Stimulated activated CD4-positive, alpha-beta T cell treated with anti-CD3 and anti-CD28 coated beads, TNF-alpha, amount 100 ng/mL, for 1 hour (primary cell): ENCODE measurements at regions not wholly inside any gene's neighbourhood (a gene's known extent, or its start where the extent isn't known, plus 50 kb on each side); places are given as distances from the start of the nearest gene placed in this dataset.
"Not testable (repeated sequence)": the region's sequence is repeated elsewhere in the genome, so short reads cannot be mapped to it uniquely, and the experiment has no call there.

ENCODE experiments used
- DNase-seq, 3 donors: peaks; one replicate each; pipeline ENCODE4 v3.0.0-alpha.2; 2020; ENCODE audit warnings: low read depth in 3 of 3, low spot score in 1 of 3

DNA sequence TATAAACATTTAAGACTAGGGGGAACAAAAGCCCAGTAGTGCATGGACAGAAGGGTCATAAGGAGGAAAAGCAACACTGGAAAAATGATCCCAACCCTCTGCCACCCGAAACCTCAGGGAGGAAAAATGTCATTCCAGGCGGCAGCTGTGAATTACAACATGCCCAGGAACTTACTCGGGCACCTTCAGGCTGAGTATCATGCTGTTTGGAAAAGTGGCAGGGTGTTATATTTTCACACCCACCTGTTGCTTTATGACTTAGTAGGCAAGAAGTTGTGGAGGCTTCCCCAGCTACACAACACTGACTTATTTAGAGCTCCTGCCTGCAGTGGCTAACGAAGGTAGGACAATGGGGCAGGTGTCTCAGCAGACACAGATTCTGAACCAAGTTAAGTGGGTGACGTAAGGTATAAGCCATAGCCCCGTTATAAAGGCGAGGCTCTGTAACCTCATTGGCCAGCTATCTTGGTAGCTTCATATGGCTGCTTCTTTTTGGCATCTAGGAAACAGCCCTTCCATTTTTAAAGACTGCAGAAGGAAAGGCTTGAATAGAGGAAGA, 96.1 kb upstream of the IFNG-AS1 start:
- no peak for DNase-seq

DNA sequence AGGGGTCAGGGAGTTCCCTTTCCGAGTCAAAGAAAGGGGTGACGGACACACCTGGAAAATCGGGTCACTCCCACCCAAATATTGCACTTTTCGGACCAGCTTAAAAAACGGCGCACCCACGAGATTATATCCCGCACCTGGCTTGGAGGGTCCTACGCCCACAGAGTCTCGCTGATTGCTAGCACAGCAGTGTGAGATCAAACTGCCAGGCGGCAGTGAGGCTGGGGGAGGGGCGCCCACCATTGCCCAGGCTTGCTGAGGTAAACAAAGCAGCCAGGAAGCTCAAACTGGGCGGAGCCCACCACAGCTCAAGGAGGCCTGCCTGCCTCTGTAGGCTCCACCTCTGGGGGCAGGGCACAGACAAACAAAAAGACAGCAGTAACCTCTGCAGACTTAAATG, 88.8 kb upstream of the IFNG-AS1 start:
- DNase-seq = not testable (repeated sequence)

DNA sequence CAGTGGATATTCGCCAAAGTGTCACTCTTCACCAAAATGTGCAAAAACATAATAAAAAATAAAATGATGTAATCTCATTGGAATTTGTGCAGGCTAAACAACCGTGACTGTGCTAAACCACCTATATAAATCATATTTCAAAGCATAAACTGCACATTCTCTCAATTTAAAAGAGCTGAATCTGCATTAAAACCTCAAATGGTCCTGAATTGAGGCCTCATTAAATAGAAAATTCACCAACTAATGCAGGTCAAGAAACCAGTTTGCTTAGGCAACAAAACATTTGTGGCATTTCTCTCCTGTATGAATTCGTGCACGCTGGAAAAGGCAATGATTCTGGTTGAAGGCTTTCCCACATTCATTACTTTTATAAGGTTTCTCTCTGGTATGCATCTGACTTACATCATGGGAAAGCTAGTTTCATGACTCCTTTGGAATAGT, 80.1 kb upstream of the IFNG-AS1 start:
- no peak for DNase-seq

DNA sequence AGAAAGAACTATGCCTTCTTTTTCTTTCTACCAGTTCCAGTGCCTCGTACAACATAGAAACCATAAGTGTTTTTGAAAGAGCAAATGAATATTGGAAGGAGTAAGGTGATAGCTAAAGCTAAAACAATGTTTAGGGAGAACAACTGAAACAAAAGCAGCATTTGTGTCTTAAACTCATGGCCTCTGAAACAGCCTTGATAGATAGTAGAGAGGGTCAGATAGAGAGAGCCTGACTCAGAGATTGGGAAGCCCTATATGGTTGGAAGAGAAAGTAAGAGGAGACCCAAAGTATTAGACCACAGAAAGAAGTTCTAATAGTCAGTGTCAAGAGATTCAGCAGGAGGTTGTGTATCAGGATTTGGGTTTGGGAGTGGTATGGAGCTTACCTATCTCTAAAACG, 79.6 kb upstream of the IFNG-AS1 start:
- DNase-seq = no peak

DNA sequence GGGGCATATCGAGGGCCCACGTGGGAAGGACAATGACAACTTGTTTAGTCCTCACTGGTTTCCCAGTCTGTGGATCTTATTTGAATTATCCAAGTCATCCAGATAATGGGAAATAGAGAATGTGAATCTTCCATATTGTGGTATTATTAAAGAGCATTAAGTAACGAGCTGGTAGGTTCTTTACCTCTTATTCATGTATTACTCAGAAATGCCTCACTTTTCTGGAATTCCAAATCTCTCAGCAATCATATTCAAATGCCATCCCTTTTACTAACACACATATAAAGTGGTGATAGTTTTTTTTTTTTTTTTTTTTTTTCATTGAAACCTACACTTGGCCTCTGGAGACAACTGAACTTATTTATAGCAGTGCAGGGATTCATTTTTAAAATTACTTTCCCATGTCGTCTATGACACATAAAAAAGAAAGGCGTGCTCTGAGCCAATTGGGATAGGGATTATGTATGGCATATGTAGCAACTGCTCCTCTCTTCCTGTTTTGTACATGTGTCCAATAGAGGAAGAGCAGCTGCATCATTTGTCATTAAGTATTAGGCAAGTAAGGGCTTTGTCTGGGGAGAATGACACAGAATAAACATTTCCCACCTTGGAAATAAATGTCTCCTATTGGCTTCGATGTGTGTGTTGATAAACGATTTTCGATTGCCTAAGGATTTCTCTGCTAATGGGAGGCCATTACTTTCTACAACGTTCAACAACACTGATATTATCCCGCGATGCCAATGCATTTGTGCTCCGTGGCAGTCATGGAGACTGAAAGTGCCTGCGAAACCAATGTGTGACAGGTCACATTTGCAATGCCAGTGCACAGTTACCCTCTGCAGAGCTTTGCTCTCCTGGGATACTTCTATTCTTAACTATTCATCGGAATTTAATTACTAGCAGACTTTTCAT, 78.6 kb upstream of the IFNG-AS1 start:
- no peak for DNase-seq

DNA sequence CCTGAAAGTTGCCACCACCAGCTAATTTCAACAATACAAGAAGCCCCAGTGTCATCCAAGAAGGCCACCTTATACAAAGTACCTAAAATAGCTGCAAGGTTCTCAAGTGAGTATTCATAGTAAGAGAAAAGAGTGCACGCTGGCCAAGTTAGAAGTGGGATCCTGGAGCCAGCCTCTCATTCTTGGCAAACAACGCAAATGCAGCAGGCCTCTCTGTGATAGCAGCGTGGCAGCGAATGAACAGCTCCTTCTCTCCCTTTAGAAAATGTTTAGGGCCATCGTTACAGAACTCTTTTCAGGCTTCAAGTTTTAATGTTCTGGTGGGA, 78.0 kb upstream of the IFNG-AS1 start:
- no peak for DNase-seq

DNA sequence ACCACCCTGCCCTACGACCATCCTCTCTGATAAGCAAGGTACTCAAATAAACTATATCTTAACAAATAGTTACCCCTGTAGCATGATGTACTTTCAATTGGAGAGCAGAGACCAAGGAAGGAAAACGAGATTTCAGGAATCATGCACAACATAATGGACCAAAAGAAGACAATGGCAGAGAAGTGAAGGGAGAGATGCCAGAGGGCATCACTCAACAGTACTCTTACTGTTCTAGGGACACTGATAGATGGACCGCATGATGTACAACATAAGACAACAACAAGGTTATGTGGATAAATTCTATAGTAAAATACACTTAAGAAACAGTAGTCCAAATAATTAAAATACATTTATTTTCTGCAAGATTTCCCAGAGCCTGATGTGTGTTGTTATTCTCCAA, 77.5 kb upstream of the IFNG-AS1 start:
- DNase-seq = no peak

DNA sequence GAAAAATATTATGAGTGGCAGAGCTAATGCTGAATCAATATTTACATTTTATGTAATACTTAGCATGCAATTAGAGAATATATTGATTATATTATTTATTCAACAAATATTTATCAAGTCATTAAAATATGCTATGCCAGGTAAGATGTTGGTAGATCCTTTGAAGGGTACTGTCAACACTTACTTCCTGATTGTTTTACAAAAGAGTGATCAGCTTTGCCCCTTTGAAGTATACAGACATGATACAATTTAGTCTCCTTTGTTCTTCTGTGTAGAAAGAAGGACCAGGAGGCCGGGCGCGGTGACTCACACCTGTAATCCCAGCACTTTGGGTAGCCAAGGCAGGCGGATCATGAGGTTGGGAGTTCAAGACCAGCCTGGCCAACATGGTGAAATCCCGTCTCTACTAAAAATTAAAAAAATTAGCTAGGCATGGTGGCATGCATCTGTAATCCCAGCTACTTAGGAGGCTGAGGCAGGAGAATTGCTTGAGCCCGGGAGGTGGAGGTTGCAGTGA, 73.9 kb upstream of the IFNG-AS1 start:
- DNase-seq = no peak

DNA sequence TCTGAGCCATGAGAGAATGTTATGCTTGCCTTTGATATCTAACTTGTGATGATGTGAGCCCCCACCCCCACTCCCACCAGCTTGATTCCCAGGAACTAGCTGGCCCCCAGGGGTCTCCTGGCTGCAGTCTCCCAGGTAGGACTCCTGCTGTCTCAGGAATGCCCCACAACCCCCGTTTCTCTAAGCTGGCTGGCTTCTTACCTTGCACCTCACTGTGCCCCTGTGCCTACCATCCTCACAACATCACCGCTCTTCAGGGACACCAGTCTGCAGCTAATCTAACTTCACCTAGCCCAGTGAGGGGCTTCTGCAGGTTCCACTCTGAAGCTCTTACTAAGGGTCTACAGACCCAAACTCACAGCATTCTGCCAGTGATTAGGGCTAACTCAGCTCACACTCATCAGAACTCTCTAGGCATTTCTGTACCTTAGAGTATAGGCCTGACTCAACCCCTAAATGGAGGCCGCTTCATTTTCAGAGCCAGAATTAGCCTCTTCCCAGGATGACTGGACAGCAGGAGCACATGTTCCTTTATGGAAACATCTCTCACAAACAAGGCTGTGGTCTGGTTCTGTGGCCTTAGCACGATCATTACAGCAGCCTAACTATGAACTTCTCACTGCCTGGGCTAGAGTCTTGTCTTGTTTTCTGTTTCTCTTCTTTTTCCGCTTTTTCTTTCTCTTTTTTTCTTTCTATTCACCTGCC, 72.8 kb upstream of the IFNG-AS1 start:
- DNase-seq = no peak

DNA sequence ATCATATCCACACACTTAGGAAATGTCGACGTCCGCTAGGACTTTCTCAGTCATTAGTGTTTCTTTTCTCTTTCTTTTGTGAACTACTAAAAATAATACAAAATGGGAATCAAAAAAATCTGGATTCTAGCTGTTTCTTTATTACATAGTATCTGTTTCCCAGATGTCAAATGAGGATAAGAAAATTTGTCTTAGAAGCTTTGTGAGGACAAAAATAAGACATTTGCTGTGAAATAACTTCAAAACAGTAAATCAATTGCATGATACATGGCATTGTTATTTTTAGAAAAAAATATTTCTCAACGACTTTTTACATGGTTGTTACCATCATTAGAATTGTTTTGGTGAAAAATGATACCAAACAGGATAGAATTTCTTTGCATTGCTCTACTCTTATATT, 71.4 kb upstream of the IFNG-AS1 start:
- DNase-seq = no peak

DNA sequence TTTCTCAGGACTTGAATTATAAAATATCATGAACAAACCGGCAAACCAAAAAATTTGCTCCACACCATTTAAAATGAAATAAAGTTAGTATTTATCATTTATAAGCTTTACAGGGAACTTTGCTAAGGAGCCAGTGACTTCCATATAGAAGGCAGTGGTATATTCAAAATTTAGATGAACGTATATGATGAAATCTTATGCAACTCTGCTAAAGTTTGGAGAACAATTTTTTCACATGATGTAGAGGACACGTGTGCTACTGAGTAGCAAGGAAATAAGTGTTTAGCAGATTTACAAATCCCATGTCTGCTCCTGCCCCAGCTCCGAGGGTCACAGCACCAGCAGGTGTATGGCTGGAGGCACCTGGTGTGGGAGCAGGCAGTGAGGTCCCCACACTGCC, 70.8 kb upstream of the IFNG-AS1 start:
- no peak for DNase-seq

DNA sequence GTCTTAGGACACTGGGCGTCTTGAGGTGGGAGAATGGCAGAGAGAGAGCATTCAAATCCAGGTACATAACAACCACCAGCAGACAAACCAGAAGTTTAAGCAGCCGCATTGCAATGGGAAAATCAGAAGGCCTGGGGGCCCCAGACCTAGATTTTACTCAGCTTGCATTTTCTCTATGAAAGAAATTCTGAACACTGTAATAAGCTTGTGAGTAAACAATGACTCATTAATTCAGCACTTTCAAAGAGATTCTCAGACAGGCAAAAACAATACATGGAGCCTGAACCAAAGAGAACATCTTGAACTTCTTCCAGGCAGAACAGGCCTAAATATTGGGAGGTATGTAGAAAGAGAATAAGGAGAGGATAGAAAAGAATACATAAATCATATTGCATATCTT, 69.8 kb upstream of the IFNG-AS1 start:
- no peak for DNase-seq

DNA sequence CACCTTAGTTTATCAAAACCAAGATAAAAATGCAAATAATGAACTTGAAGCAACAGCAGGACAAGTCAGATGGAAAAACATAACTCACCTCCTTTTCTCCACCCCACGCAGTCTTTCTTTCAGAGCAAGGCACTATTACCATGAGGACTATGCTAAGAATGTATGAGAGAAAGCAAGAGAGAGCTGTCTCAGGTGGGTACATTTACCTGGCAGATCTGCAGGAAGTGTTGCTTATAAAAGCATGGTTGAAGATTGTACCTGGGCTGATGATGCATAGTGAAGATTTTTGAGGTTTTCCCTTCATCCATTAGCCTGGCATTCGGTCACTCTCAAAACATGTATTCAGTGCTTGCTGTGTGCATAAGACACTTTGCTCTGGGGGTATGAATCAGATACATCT, 68.8 kb upstream of the IFNG-AS1 start:
- DNase-seq = no peak

DNA sequence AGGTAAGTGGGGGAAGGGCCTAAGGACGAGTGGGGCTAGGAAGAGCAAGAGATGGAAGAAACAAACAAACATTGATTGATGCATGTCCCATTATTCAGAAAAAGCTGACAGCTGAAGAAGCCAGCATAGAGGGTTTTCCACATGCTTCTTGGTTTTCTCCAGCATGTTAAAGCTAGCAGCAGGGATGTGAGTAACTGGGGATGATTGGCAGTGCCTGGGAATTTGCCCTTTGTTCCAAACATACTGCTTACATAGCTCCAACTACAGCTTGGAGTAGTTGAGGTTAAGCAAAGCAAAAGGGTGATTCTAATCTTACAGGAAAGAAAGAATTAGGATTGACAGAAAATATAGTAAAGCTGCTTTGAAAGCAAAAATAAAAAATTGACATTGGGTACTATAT, 68.0 kb upstream of the IFNG-AS1 start:
- no peak for DNase-seq

DNA sequence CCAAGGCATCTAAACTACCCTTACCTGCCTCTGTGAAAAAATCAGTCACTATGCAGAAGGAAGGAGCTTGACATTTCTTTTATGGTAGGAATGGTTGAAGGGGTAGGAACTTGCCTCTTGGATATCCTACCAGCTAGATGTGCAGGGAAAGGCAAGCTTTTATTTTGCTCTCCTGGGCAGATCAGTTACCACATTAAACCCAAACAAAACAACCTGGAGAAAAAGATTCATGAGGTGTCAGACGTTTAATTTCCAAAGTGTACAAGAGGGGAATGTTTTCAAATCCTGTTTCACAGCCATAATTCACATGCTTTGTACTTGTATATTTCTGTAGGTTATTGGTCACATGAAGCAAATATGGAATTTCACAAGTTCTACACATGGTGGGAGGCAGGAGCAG, 67.0 kb upstream of the IFNG-AS1 start:
- no peak for DNase-seq

DNA sequence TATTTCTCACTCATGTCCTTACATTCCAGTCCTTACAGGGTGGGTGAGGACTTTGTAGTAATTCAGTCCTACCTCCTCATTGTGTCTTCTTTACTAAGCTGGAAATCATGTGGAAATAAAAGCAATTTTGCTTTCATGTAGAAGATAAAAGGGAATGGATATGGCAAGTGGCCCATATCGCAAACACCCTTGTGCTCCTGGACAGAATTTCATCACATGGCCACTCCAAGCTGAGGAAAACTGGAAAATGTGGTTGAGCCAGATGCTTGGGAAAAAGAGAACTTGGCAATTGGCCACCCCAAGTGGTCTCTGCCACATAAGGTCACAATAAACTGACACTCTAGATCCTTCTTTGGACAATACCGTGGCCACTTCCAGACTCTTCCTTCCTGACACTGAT, 64.2 kb upstream of the IFNG-AS1 start:
- no peak for DNase-seq

DNA sequence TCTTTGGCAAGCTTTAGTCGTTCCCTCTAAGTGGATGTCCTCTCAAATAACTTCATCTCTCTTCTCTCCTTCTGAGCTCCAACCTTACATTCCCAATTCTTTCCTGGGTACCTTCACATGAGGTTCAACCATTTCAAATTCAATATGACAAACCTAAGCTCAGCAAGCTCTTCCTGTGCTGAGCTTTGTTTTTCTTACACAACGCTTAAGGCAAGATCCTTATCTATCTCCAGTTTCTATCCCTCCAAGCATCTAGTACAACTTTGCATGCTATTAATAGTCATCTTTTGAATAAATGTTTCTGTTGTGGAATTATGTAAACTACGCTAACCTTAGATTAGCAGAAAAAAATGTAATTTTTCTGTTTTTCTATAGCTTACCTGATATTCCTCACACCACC, 63.7 kb upstream of the IFNG-AS1 start:
- DNase-seq = no peak

DNA sequence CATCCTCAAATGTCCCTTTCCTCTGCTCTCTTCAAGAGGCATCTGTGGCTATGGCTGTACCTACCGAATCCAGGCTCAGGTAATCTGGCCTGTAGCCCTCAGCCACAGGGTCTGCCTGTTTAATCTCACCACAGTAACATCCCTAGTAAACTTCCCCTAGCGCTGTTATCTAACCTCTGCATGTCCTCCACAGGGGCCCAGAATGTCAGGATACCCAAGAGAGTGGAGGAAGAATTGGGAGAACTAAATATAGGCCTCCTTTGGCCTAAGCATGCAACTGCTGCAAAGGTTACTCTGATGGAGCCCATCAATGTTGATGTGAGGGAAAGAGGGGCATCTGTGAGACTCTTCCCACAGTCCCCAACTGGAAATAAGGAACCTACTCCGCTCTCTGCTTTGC, 63.2 kb upstream of the IFNG-AS1 start:
- DNase-seq = no peak

DNA sequence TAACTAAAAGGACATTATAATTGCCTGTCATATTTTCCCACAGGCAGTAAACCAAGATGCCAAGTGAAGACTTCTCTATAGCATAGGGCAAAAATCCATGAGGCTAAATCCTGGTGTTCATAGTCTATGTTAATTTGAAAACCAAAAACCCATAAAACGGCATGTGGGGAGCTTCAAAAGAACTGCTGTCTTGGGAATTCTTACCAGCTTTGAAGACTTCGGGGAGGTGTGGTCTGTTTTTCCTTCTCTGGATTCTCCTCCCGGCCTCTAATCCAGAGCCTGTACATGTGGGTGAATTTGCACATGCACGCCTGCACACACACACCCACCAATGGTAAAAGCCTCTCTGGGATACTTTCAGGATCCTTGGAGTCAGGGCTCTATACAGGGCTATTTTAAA, 61.9 kb upstream of the IFNG-AS1 start:
- DNase-seq = no peak

DNA sequence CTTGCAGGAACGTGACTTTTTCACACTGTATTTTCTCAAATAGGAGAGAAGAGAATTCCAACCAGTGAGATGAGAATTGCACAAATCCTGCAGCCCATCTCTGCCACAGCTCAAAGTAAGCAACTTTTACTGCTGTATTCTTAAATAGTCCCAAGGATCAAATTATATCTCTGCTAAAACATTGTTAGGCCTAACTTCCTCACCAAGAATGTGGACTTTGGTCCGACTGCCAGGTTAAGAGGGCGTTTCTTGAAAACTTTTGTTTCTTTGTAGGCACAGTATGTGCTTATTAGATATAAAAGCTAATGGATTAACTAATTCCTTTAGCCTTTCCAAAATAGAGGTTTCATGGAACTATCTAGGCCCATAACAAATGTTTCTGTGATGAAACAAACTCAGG, 61.4 kb upstream of the IFNG-AS1 start:
- no peak for DNase-seq

DNA sequence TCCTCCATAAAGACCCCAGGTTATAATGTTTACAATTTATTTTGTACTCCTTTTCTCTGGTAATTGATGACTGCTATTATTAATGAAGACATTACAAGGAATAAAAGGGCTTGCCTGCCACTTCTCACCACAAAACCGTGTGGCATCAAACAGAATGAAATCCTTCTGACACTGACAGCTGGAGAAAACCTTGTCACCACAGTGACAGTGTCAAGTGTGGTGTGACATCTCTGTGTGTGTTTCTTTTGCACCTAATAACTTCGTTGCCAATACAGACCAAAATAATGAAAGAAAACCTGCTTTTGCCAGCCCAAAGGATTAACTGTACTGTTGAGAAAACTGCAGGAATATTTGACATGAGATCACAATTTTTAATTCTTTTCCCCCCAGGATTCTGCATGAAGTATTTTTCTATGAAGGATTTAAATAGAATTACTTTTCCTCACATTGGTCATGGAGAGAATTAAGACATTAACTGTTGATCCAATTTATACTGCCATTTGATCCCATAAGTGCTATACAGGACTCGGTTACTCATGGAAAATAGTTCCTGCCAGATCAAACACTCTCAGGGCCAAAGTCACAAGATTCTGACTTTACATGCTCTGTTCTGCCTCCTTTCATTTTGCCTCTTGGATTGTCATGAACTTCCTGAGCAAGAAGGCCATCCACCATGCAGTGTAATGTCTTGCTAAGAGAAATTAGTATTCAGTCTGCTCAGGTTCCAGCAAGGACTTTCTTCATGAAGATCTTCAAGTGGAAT, 60.4 kb upstream of the IFNG-AS1 start:
- no peak for DNase-seq

DNA sequence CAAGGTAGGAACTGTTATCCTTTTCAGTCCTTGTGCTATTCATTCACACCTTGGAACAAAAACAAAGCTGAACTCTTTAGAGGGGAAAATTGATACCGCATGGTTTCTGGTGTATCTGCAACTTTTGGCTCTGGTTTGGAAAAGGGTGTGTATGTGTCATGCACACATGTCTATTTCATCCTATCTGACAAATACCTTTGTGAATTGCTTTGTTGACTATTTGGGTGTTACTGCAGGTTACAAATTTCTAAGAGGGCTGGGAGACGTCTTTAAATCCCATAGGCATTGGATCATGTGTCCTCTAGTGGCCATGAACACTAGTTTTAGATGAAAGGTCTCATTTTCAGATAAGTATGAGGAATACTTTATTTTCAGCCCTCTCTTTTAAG, 59.9 kb upstream of the IFNG-AS1 start:
- no peak for DNase-seq
